Middle frontal gyrus (tissue), 1 donor: ENCODE measurements at regions not wholly inside any gene's neighbourhood (a gene's known extent, or its start where the extent isn't known, plus 50 kb on each side); places are given as distances from the start of the nearest gene placed in this dataset.
"Not testable (repeated sequence)": the region's sequence is repeated elsewhere in the genome, so short reads cannot be mapped to it uniquely, and the experiment has no call there.

Experiments used
- DNase-seq: peaks from one replicate; pipeline ENCODE4 v3.0.0-alpha.2; 2015; ENCODE audit warnings: low spot score; ENCODE audit errors: extremely low spot score

GRCh38 chr1:30464187-30464617, 259.2 kb downstream of the MATN1 start:
- DNase-seq: no peak

GRCh38 chr1:30462826-30463425, 260.5 kb downstream of the MATN1 start:
- DNase-seq: no peak

GRCh38 chr1:30462166-30462565, 261.2 kb downstream of the MATN1 start:
- DNase-seq: no peak

GRCh38 chr1:30461640-30462039, 261.7 kb downstream of the MATN1 start:
- DNase-seq: no peak

- no peak for DNase-seq
Observed at GRCh38 chr1:30460661-30461060, 262.7 kb downstream of the MATN1 start.

- not testable (repeated sequence) for DNase-seq
Observed at GRCh38 chr1:30458730-30459485, 264.5 kb downstream of the MATN1 start.

GRCh38 chr1:30452925-30453324, 270.5 kb downstream of the MATN1 start:
- no peak for DNase-seq

GRCh38 chr1:30452170-30452569, 271.2 kb downstream of the MATN1 start:
- no peak for DNase-seq

- DNase-seq: no peak
Observed at GRCh38 chr1:30451532-30452125, 271.8 kb downstream of the MATN1 start.

GRCh38 chr1:30450818-30451233, 272.6 kb downstream of the MATN1 start:
- DNase-seq: no peak

- DNase-seq: no peak
Observed at GRCh38 chr1:30450148-30450817, 273.1 kb downstream of the MATN1 start.

GRCh38 chr1:30449428-30450147, 273.8 kb downstream of the MATN1 start:
- DNase-seq: no peak

GRCh38 chr1:30449003-30449402, 274.4 kb downstream of the MATN1 start:
- no peak for DNase-seq

- DNase-seq: no peak
Observed at GRCh38 chr1:30447701-30448100, 275.7 kb downstream of the MATN1 start.

- DNase-seq: no peak
Observed at GRCh38 chr1:30447080-30447479, 276.3 kb downstream of the MATN1 start.

- DNase-seq: no peak
Observed at GRCh38 chr1:30446508-30446907, 276.9 kb downstream of the MATN1 start.

GRCh38 chr1:30446095-30446494, 277.3 kb downstream of the MATN1 start:
- no peak for DNase-seq

GRCh38 chr1:30445449-30445848, 277.9 kb downstream of the MATN1 start:
- no peak for DNase-seq

GRCh38 chr1:30444850-30445249, 278.5 kb downstream of the MATN1 start:
- DNase-seq: no peak

GRCh38 chr1:30444401-30444800, 279.0 kb downstream of the MATN1 start:
- DNase-seq: no peak

- DNase-seq: not testable (repeated sequence)
Observed at GRCh38 chr1:30438274-30438673, 285.1 kb downstream of the MATN1 start.
